AG04450 (cell line): ENCODE measurements at regions not wholly inside any gene's neighbourhood (a gene's known extent, or its start where the extent isn't known, plus 50 kb on each side); places are given as distances from the start of the nearest gene placed in this dataset.

Experiments used
- CTCF ChIA-PET: fragments of 300-600, 350-600 bp; formaldehyde crosslinking; extraction: SDS; loops from one replicate; lab custom pipeline; 2022; ENCODE audit warnings: antibody characterized with exemption, inconsistent platforms; lab: Charles Lee
- POLR2A ChIA-PET: fragments of 350-600 bp; formaldehyde crosslinking; extraction: SDS; loops from one replicate; lab custom pipeline; 2021; ENCODE audit warnings: antibody characterized with exemption, inconsistent platforms; lab: Yijun Ruan, JAX
- DNase-seq: peaks from one replicate; pipeline ENCODE4 v3.0.0-alpha.2; 2011; ENCODE audit warnings: low read depth, low spot score
- H3K27ac ChIP-seq: one replicate; pipeline ENCODE4 v1.5.1; 2012; ENCODE audit warnings: low read depth, low read length, control low read depth
- H3K27me3 ChIP-seq: one replicate; pipeline ENCODE4 v1.6.0; 2012; ENCODE audit warnings: low read length; ENCODE audit not compliant: control insufficient read depth, insufficient read depth
- H3K4me3 ChIP-seq: 2 replicates; pipeline ENCODE4 v1.5.1; 2011; ENCODE audit warnings: mild to moderate bottlenecking, low read depth, low read length, control low read depth
- H3K9me3 ChIP-seq: 2 replicates; pipeline ENCODE4 v1.5.1; 2012; ENCODE audit warnings: low read length; ENCODE audit not compliant: control insufficient read depth, insufficient read depth
- CTCF ChIP-seq: IDR thresholded peaks from 2 replicates; pipeline ENCODE4 v1.5.1; 2011; ENCODE audit warnings: low read depth, low read length, control low read depth, inconsistent platforms

- Histone ChIP-seq H3K27me3 (no peaks in the 10 kb centered on the region), H3K4me3 (no peak overlapping the region), H3K9me3 (no peaks in the 10 kb centered on the region), H3K27ac (no peak overlapping the region)
- DNase-seq: no peak
- CTCF ChIA-PET: no interaction called here
- POLR2A ChIA-PET: no interaction called here
- no peak for TF ChIP-seq CTCF
Observed at GRCh38 chr5:128615578-128615977, 77.5 kb upstream of the FBN2 start.

- DNase-seq: no peak
- CTCF ChIA-PET: no interaction called here
- Histone ChIP-seq H3K9me3 (no peaks in the 10 kb centered on the region), H3K27ac (no peak overlapping the region), H3K4me3 (no peak overlapping the region), H3K27me3 (no peaks in the 10 kb centered on the region)
- POLR2A ChIA-PET: no interaction called here
- TF ChIP-seq CTCF: no peak
Observed at GRCh38 chr5:128626536-128627090, 88.6 kb upstream of the FBN2 start.

GRCh38 chr5:128627939-128628338, 89.9 kb upstream of the FBN2 start:
- Histone ChIP-seq H3K9me3 (no peaks in the 10 kb centered on the region), H3K27me3 (no peaks in the 10 kb centered on the region), H3K27ac (no peak overlapping the region), H3K4me3 (no peak overlapping the region)
- POLR2A ChIA-PET: no interaction called here
- CTCF ChIA-PET: no interaction called here
- no peak for DNase-seq
- no peak for TF ChIP-seq CTCF

GRCh38 chr5:128629157-128629556, 91.1 kb upstream of the FBN2 start:
- Histone ChIP-seq H3K27ac (no peak overlapping the region), H3K9me3 (no peaks in the 10 kb centered on the region), H3K27me3 (no peaks in the 10 kb centered on the region), H3K4me3 (no peak overlapping the region)
- POLR2A ChIA-PET: no interaction called here
- no peak for TF ChIP-seq CTCF
- DNase-seq: no peak
- CTCF ChIA-PET: no interaction called here

- TF ChIP-seq CTCF: no peak
- Histone ChIP-seq H3K27ac (no peak overlapping the region), H3K4me3 (no peak overlapping the region), H3K9me3 (no peaks in the 10 kb centered on the region), H3K27me3 (no peaks in the 10 kb centered on the region)
- ChIA-PET POLR2A (no interaction called here), CTCF (no interaction called here)
- DNase-seq: no peak
Observed at GRCh38 chr5:128630121-128630520, 92.1 kb upstream of the FBN2 start.
